DMS 273 treated with DMSO at 0.1 percent for 48 hours (cell line): ENCODE measurements at regions not wholly inside any gene's neighbourhood (a gene's known extent, or its start where the extent isn't known, plus 50 kb on each side); places are given as distances from the start of the nearest gene placed in this dataset.
A peak's percentile ranks its signal among the peaks of the same experiment; 100 is the strongest.

Experiments
- DNase-seq: peaks from one replicate; lab custom pipeline; 2025; lab: John Stamatoyannopoulos, UW

DNA sequence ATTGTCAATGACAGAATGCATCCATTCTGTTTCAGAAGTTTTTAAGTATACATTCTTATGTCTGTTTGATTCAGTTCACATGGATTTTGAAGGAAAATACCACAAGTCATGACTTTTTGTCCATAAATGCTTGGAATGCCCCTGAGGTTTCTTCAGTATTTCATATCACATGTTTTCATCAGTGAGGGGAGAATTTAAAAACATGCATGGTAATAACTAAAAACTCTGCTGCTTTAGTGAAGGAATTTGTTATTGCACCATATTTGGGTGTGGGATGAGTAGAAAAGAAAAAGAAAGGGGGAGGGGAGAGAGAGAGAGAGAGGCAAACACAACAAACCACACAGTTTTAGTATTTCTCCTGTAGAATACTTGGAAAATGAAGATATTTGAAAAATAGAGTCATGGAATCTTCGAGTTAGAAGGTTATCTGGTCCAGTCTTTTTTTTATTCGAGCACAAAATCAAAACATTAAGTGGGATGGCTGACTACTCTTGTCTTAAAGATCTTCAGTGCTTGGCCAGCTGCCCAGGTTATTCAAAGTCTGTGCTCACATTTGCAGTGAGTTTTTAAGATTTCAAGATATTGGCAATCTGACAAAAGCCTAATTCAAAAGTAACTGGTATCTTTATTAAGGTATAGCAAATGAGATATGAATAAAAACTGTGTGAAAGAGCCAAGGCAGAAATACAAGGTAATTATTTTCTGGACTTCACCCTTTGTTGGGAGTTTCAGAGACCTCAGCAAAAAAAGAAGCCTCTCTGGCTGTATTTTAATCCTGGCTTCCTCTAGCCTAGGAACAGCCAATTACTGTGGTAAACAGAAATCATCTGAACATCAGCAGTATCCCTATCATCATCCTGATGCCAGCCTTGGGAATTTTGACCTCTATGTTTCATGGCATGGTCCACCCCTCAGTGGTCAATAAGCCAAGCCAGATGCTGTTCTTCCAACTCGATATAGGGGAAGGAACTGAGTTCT is 687.9 kb upstream of the CITED2 start:
- DNase-seq, result peak; percentile 52

DNA sequence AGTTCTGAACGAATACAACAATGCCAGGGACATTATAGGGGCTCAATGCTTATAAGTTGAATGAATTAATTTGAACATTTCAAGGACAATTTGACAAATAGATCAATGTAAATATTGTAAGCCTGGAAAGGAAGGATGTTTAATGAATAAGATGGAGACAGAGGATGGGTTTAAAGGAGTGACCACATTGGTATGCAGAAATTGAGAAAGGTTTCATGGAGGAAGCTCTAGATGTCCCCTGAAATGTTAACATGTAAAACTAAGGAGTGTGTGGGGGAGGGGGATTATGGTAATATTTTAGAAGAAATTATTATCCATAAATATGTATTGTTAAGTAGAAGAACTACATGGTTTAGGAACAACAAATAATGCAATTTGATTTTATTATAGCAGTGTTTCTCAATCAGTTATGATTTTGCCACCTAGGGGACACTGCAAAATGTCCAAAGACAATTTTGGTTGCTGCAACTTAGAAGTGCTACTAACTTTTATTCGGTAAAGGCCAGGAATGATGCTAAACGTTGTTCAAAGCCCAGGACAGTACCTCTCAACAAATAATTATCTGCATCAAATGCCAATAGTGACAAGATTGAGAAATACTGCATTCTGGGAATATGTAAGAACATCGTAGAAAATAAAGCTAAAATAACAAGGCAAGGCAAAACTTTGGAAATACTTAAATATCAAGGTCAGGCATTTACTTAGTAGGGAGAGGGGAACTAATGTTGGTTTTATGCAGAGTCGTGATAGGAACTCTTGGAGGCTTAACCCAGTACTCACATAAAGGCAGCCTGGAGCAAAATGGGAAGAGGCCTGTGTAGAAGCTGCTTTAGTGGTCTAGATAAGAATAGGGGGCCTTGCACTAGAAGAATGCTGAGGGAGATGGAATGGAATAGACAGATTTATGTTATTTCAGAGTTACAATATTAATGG is 686.9 kb upstream of the CITED2 start:
- DNase-seq, result no peak

GRCh38 chr6:140059947-140060346 is 685.5 kb upstream of the CITED2 start:
- no peak for DNase-seq

- no peak for DNase-seq
Measured at GRCh38 chr6:140058863-140059262, 684.4 kb upstream of the CITED2 start.

DNA sequence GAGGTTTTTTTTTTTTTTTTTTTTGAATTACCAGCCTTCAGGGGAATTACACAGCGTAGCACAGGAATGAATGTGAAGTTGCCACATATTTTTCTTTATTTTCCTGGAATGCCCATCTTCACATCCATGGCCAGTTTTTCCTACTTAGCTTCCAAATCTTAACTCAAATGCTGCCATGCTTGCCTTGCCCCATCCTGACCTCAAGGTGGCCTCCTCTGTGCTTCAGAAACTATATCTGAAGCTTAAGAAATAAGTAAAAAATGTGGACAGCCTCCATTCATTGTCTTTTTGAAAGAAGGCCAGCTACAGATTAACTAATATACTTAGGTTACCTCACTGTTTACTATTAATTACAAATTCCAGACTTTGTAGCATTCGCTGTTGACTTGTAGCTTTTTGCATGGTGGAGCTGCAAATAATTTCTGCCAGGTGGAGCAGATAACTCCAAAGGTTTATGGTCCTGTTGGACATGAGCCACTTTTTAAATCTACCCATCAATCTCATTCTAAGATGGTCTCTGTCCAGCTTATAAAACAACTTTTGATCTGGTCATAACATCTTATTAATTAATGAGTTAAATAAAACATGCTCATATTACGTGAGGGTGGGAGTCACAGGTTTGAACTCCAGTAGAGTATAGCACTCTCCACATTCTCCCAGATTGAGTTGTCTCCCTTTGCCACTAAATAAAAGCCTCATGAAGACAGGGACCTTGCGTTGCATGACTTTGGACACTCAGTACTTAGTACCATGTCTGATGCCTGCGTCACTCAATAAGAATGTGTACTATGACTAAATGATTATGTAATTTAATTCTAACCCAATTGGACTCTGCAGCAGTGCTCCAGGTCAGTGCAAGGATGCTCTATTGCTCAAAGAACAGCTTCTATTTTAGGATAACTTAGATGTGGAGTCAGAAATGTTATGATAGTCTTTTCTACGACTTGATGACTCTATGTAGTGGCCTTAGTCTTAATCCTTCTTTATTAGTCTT is 678.6 kb upstream of the CITED2 start:
- no peak for DNase-seq

GRCh38 chr6:140051521-140052512 is 677.4 kb upstream of the CITED2 start:
- no peak for DNase-seq

DNA sequence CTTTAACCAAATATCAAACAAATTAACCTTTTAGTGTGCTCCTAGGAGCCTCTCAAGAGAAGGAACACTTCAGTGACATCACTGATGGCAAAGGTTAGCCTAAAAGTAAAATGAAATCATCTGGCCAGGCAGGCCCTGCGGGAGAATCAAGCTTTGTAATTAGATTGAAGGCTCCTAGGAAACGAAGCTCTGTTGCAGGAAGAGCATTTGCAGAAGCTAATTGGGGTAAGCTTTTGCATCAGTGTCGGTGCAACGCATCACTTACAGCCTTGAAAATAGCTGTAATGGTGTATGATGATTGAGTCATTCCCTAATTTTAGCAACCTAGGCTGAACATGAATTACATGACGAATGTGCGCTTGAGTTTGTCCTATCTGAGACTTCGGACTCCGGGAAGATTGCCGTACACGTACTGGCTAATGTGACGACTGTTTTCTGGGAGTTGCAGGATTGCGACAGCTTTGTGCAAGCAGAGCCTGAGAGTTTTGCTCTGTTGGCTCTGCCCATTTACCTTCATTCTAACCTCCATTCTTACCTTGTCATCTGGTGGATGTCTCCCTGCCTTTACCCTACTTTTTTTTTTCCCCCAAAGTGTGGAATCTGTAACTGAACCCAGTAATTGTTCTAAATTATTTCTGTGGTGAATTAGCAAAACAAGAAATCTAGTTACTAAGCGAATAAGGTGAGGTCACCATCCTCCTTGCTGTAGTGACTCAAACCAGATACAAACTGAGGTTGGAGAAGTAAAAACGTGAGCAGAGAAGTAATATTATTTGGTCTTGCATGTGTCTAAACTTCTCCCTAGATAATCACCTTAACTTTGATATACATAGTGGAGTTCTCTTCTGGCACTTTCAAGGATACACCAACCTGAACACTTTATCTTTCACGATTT is 675.9 kb upstream of the CITED2 start:
- DNase-seq, result no peak

- DNase-seq, result no peak
Measured at GRCh38 chr6:140049251-140049650, 674.8 kb upstream of the CITED2 start.

- no peak for DNase-seq
Measured at GRCh38 chr6:140048202-140048790, 673.8 kb upstream of the CITED2 start.

DNA sequence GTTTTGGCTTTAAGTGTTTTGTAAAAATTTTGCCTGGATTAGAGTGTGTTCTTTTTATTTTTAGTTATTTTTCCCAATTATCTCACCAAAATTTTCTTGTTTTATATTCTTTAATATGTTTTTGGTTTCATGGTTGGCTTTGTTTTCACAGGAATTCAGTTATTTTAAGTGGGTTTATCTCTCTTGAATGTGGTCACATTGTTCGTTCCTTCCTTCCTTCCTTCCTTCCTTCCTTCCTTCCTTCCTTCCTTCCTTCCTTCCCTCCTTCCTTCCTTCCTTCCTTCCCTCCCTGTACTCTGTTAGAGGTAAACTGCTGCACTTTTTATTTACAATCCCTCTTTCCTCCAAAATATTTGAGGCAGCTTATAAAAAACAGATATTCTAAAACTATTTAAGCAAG is 672.9 kb upstream of the CITED2 start:
- no peak for DNase-seq

- no peak for DNase-seq
Measured at GRCh38 chr6:140046016-140046632, 671.7 kb upstream of the CITED2 start.

GRCh38 chr6:140045116-140045515 is 670.7 kb upstream of the CITED2 start:
- no peak for DNase-seq

- DNase-seq, result no peak
Measured at GRCh38 chr6:140044626-140045025, 670.2 kb upstream of the CITED2 start.

DNA sequence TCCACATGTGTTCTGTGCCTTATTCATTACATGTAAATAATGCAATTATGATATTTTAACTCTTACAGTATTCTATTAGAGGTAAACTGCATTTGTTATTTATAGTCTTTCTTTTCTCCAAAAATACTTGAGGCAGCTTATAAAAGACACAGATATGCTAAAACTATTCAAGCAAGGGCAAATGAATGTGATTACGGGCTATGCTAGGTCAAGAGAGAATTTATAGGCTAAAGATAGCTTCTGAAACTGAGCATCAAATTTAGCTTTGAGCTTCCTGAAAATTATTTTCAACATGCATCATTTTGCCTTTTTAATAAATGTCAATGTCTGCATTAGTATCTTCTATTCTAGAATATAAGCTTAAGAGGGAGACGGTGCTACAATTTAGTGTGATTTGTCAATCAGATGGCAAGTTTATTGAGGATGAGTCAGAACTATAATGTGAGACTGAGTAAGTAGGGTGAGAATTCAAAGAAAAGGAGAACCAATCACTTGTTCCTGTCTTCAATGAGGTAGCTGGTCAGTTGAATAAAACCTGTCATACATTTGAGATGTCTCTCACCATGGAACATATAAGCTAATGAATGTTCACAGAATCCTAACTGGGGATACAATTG is 669.4 kb upstream of the CITED2 start:
- DNase-seq, result no peak

GRCh38 chr6:140043357-140043756 is 668.9 kb upstream of the CITED2 start:
- no peak for DNase-seq

- no peak for DNase-seq
Measured at GRCh38 chr6:140041571-140042332, 667.3 kb upstream of the CITED2 start.

- no peak for DNase-seq
Measured at GRCh38 chr6:140041056-140041455, 666.6 kb upstream of the CITED2 start.
